NB4 (cell line): ENCODE measurements at regions not wholly inside any gene's neighbourhood (a gene's known extent, or its start where the extent isn't known, plus 50 kb on each side); places are given as distances from the start of the nearest gene placed in this dataset.

Source experiments
- CTCF ChIP-seq: IDR thresholded peaks from one replicate; pipeline ENCODE4 v1.5.1; 2012; ENCODE audit warnings: low read depth, low read length
- POLR2A ChIP-seq: IDR thresholded peaks from 2 replicates; pipeline ENCODE4 v1.6.1; 2011; ENCODE audit warnings: mild to moderate bottlenecking; ENCODE audit not compliant: insufficient read length; ENCODE audit errors: extremely low read depth

- TF ChIP-seq POLR2A (no peak), CTCF (no peak)
Measured at GRCh38 chr5:89098199-89098756, 215.3 kb upstream of the MEF2C start.
